ENCODE measurements at regions not wholly inside any gene's neighbourhood (a gene's known extent, or its start where the extent isn't known, plus 50 kb on each side); places are given as distances from the start of the nearest gene placed in this dataset.

DNA sequence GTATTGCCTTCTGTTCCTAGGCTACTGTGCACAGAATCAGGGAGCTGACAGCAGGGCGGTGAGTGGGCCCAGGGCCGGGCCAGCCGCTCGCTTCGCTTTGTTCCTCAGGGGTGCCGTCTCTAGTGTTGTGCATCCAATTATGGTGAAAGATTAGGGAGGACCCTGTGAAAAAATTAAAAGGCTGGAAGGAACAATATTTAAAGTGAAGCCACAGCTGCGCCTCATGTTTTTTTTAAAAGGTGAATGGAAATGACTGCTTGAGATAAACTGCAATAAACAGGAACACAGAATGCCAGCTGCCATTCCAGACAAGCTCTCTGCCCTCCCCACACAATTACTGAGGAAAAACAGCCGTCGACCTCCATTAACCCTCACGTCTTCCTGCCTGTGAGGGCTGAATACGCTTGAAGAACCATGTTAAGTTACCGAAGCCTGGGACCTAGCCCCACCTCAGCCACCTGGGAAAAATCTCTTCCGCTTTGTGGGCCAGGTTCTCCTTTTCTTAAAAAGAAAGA is 132.0 kb upstream of the IL12A start:
- DNase-seq: no peak

- DNase-seq: no peak
Observed at GRCh38 chr3:159857840-159858239, 130.8 kb upstream of the IL12A start.

DNA sequence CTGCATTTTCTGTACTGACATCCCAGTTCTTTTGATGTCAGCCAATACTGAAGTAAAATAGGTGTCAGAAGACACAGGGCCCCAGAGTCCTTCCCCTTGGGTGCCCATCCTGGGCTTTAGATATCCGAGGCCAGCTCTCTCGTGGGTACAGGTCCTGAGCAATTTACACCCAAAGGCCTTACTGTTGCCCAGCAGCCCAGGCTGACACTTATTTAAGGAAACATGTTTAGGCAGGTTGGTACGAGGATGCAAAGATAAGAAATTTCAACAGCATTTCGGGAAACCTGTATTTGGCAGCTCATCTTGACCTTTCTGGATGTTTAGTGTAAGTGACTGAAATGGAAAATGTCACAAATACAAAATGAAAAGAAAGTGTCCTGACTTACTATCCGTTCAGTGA is 130.0 kb upstream of the IL12A start:
- DNase-seq: no peak

DNA sequence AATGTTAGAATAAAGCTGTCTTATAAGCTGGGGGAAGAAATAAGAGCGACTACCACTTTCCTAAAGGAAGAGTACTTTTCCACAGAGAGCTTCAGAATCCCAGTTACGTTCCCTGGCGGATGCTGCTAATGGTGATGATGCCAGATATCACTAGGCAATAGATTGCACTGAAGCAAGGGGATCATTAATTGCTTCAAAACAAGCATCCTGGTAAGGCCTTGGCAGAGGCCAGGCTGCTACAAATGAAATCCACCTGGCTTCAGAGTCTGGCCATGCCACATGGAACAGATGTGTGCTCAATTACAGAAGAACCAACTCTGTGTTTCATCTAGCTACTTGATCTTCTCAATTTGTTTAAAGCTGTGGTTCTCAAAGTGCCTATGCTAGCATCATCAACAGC is 129.2 kb upstream of the IL12A start:
- DNase-seq: no peak

DNA sequence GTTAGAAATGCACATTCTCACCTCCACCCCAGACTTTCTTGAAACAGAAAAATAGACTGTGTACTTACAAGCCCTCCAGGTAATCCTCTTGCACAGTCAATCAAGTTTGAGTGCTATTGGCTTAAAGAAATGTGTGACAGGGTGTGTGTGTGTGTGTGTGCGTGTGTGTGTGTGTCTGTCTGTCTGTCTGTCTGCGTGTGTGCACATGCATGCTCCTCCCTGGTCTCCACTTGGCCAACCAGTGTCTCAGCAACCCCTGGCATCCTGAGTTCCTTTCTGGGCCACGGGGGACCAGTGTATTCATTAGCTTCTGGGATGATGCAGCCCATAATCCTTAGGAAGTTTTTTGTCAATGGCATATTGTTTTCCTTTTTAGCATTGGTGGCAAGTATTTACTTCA is 128.8 kb upstream of the IL12A start:
- no peak for DNase-seq

DNA sequence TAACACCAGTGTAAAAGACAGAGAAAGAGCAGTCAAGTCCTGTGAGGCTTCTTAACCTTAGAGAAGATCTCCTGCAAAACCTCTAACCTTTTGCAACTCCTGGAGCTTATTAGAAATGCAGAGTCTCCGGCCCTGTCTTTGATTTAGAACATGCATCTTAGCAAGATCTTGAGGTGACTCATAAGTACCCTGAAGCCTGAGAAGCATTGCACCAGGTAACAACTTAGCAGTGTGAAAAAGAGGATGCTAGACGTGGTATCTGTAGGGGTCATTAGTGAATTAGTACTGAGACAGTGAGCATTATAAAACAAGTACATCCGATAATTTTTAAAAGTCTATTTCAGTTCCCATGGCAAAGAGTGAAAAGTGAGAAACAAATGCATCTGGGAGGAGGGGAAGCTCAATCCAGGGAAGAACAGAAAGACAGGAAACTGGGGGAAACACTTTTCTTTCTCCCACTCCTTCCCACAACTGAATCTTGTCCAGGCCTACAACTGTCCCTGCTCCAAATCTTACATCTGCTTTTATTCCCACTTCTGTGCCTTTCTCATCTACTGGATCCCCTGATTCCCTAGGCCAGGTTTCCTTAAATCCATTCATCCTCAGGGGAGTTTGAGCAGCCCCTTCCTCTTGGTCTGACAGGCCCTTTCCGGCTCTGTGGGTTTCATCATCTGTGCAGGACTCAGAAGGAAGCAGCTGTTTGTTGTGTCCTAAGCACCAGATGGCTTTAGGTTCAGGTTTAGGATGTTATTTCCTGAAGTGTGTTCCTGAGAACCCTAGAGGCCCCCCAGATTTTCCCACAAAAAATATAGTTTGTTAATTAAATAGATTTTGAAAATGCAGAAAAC is 128.1 kb upstream of the IL12A start:
- no peak for DNase-seq

DNA sequence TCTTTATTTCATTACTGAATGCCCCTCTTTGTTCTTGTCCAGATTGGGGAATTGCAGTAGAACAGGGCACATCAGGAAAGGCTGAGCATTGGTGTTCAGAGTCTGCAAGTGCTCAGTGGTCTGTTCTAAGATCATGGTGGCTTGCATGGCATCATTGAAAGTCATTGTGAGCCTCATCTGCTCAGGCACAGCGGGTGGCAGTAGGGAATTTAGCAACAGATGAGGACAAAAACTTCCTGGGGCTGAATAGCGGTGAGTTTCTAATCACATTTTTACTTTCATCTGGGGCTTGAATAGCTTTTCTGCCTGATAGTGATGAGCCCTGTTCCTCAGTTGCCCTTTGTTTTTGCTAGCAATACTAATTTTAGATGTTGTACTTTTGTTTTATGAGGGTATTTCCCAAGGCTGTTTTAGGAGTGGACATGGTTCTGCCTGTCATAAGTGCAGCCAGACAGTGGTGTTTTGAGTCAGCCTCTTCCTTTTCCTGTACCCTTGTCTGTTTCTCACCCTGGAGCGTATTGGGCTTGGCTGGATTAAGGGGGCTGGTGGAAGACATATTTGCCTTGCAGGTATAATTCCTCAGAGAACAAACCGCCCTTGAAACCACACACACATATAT is 127.2 kb upstream of the IL12A start:
- no peak for DNase-seq

GRCh38 chr3:159865041-159865579 is 123.5 kb upstream of the IL12A start:
- no peak for DNase-seq

DNA sequence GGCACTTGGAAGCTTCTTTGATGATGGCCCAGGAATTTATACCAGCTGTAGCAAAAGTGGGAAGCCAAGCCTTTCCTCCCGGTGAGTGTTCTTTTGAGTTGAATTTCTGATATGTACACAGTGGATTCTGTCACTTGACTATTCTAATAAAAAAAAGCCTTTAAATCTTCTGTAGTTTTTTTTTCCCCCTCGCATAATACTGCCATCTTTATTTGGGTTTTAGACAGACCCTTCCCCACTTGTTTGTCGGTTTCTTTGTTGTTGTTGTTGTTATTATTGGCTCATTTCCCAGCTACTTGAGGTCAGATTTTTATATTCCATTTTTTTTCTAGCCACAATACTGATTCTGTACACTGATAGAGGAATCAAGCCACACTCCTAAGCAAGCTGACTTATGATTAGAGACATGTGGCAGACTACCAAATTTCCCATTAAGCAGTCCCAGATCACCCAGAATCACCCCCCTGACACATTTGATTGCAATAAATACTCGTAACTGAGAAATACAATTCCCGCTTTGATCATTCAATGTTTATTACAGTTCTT is 122.4 kb upstream of the IL12A start:
- DNase-seq: no peak

- no peak for DNase-seq
Observed at GRCh38 chr3:159867372-159867771, 121.3 kb upstream of the IL12A start.

GRCh38 chr3:159870723-159871122 is 117.9 kb upstream of the IL12A start:
- no peak for DNase-seq

GRCh38 chr3:159872374-159873109 is 116.1 kb upstream of the IL12A start:
- peak; percentile 69 for DNase-seq

GRCh38 chr3:159875116-159875515 is 113.5 kb upstream of the IL12A start:
- no peak for DNase-seq

- DNase-seq: peak; percentile 79
Observed at GRCh38 chr3:159877924-159878323, 110.7 kb upstream of the IL12A start.

DNA sequence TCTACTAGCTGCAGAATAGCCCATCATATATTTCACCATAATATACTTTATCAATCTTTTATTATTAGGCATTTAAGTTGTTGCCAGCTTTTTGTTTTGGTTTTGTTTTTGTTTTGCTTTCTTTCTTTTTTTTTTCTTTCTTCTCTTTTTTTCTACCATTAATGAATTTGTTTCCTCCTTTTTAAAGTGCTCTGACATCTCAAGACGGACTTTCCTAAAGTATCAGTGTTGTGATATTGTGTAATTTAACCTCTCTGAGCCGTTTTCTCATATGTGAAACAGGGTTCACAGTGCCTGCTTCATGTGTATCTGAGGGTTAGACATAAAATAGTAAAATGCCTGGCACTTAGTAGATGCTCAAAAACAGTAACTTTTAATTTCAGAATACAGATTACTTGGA is 109.5 kb upstream of the IL12A start:
- DNase-seq: no peak

DNA sequence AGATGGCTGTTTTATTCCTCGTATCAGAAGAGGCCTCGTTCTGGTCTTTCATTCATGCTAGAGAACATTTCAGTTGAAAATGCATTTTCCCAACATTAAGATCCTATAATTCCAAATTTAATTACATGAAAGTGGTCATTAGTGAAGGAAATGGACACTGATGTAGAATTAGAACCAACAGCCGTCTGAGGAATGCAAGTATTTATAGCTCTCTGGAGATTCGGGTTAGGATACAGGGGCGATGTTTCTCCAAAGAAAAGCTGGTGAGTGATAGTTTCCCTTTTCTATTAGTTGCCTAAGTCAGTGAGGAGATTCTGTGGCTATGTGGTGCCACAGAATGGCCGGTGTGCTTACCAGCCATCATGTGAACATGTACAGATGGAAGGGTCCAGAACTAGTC is 109.0 kb upstream of the IL12A start:
- no peak for DNase-seq

- DNase-seq: no peak
Observed at GRCh38 chr3:159881208-159881607, 107.4 kb upstream of the IL12A start.

- no peak for DNase-seq
Observed at GRCh38 chr3:159881828-159882309, 106.8 kb upstream of the IL12A start.

DNA sequence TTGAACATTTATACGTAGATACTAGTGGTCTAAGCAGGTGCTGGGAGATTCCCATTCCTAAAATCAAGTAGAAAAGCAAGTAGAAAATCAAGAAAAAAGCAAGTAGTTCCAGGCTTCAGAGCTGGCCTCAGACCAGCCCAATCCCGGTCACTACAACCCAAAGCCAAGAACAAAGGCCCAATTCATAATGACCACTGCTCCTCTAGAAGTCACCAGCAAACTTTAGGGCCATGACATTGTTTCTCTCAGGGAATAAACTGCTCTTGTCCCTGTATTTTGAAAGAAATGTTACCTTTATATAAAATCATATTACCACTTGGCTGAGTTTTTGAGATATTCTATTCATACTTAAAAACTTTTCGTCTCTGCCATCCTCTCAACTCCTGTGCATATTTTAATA is 106.3 kb upstream of the IL12A start:
- no peak for DNase-seq

GRCh38 chr3:159882790-159883779 is 105.5 kb upstream of the IL12A start:
- DNase-seq: no peak

GRCh38 chr3:159884661-159885402 is 103.8 kb upstream of the IL12A start:
- DNase-seq: peak; percentile 69
